ENCODE measurements at regions not wholly inside any gene's neighbourhood (a gene's known extent, or its start where the extent isn't known, plus 50 kb on each side); places are given as distances from the start of the nearest gene placed in this dataset.
A peak's percentile ranks its signal among the peaks of the same experiment; 100 is the strongest.

DNA sequence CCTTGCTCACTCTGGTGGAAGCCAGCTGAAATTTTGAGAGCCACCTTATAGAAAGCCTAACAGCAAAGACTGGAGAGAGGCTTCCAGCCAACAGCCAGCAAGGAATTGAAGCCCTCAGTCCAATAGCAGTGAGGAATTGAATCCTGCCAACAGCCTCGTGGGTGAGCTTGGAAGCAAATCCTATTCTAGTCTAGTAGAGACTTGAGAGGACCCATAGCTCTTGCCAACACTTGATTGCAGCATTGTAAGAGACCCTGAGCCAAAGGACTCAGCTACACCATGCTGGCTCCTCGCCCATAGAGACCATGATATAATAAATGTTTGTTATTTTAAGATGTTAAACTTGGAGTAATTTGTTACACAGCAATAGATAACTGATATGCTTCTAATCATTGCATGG, 403.0 kb upstream of the TNP1 start:
- DNase-seq: no peak

- no peak for DNase-seq
These were observed 401.6 kb upstream of the TNP1 start for GRCh38 chr2:217261452-217261851.

DNA sequence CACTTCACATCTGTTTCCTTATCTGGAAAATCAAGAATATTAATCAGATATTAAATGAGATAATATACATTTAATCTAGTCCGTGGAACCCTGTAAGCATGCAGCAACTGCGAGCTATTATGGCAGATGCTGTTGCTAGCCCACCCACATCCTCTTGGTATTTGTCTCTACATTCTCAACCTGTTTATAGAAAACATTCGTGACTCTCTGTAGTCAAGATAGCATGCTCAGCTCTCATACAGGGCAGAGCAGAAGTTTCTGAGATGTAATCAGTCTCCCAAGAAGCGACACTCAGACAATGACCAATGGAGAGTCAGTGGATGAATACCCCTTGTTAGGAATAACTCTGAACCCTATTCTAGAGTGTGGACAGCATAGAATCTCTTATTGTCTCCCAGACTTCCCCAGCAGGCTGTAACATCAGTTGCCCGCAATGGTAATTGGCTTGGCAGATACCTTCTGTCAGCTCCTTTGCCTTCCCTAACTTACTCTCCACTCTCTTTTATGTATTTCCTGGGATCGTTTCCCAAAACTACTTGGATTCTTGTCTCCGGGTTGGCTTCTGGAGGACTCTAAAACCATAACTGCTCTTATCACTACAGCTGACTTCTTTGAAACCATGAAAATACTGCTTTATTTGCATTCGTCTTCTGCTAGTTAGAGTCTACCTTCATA, 400.7 kb upstream of the TNP1 start:
- DNase-seq: no peak

GRCh38 chr2:217258170-217258569, 398.3 kb upstream of the TNP1 start:
- DNase-seq: no peak

GRCh38 chr2:217256251-217256650, 396.4 kb upstream of the TNP1 start:
- DNase-seq: no peak

DNA sequence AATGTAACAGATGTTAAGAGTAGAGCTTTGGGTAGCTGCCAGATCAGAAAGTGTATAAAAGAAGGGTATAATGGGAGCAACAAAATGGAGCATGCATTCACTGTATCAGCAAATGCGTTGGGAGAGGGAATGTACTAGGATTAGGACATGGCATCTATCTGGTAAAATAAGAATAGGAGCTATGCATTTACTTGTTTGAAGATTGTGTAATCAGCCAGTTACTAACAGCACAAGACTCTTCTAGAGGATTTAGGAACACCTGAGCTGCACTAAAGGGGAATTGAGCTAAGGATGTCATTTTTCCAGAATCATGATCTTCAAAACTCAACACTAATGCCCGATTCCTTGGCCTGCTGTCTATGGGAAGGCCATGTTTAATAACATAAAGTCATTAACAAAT, 394.2 kb upstream of the TNP1 start:
- DNase-seq: no peak

- DNase-seq: no peak
These were observed 392.3 kb upstream of the TNP1 start for GRCh38 chr2:217252181-217252580.

DNA sequence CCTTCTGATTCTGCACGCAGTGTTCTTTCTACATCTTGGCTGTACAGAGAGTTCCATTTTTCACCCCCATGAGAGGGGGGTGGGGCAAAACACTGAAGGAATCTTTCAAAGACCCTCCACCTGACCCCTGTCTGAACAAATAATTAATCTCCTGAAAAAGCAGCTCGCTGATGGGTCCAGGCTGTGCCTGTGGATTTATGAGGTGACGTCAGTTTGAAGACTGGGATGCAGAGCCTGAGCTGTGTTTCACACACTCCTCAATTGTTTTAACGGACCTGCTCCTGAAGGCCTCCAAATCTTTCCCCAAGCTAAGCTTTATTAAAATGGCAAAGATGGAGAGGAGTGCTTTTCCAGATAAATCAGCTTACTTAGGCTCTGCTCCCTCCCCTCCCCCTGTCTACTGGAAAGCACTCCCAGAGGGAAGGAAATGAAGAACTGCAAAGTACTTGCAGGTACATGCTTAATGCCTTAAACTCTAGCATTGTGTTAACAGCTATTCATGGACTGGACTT, 390.2 kb upstream of the TNP1 start:
- no peak for DNase-seq

- DNase-seq: no peak
These were observed 389.5 kb upstream of the TNP1 start for GRCh38 chr2:217249121-217250012.

- no peak for DNase-seq
These were observed 388.6 kb upstream of the TNP1 start for GRCh38 chr2:217248312-217248935.

DNA sequence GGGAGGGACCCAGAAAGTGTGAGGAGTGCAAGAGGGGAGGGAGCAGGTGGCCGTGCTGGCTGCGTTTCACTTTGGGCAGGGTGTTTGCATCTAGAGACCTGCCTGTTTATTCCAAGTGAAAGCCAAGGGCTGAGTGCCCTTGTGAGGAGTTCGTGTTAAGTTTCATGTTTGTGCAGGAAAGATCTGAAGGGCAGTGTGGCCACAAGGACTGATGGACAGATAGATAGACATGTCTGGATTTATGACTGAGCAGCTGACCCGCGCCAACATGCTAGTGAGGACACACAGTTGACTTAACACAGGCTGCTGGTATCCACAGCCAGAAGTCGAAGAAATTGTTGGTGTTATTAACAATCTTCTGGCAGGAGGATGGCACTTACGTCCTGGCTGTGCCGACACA, 387.6 kb upstream of the TNP1 start:
- no peak for DNase-seq

DNA sequence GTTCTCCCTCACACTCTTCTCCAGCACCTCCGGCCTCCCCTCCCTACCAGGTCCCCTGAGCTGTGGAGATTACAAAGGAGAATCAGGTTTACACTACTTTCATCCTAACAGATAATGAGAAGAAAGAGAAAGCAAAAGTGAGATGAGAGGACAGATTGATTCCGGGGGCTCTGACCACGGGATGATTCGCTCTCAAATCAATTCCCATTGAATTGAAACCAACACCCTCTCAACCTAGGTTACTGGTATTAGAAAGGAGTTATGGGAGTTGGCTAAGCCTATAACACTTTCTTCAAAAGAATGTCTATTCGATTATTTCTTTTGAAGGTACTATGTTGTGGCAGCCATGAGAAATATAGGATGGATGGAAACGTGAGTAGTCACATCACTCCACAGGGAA, 386.2 kb upstream of the TNP1 start:
- DNase-seq: no peak

DNA sequence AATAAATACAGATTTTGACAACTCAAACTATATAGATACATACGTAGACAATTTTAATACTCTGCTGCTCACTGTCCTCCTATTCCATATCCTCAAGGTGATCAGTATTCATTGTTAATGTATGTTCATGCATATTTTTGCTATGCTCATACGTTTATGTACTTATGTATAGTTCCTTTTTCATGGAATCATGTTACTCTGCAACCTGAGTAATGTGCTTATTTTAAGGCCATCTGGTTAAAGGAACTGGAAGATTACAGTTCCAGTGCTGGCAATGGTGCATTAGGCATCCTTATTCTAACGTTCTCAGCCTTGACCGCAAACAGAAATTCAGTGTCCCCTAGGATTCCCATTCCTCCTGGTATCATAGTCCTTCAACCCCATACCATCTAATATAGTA, 385.0 kb upstream of the TNP1 start:
- DNase-seq: no peak

GRCh38 chr2:217242947-217243346, 383.1 kb upstream of the TNP1 start:
- no peak for DNase-seq

- DNase-seq: no peak
These were observed 371.9 kb upstream of the TNP1 start for GRCh38 chr2:217231724-217232123.

DNA sequence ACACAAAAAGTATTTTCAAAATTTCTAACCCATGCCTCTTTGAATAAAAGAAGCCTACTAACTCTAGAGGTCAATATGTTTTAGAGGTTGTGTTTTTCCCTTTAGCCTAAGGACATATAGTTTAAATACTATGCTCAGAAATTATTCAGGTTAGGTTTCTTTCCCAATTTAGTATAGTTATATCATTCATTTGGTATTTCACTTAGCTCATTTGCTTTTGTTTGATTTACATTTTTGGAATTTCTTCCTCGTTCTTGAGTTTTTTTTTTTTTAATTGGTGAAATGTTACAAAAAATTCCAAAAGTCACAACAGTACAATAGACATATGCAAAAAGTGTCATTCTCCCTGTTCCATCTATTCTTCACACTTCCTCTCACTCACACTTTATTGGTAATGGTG, 371.3 kb upstream of the TNP1 start:
- DNase-seq: no peak

GRCh38 chr2:217228732-217229131, 368.9 kb upstream of the TNP1 start:
- no peak for DNase-seq

GRCh38 chr2:217227794-217228193, 367.9 kb upstream of the TNP1 start:
- DNase-seq: no peak

DNA sequence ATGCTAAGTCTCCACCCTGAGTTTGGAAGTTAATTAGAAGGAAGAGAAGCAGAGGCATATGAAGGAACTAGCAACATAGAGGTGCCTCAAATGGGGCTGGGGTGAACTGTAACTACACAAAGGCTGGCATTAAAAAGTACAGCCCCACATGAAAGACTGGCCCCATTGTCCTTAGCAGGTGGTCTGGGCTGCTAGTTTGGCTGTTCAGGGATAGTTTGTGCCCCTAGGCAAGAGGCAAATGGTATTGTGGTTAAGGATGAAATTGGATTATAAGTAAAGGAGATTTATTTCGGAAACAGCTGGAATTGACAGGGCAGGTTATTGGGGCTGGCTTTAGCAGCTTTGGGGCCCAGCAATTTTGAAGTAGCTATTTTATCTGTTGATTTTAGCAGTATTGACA, 365.7 kb upstream of the TNP1 start:
- no peak for DNase-seq

DNA sequence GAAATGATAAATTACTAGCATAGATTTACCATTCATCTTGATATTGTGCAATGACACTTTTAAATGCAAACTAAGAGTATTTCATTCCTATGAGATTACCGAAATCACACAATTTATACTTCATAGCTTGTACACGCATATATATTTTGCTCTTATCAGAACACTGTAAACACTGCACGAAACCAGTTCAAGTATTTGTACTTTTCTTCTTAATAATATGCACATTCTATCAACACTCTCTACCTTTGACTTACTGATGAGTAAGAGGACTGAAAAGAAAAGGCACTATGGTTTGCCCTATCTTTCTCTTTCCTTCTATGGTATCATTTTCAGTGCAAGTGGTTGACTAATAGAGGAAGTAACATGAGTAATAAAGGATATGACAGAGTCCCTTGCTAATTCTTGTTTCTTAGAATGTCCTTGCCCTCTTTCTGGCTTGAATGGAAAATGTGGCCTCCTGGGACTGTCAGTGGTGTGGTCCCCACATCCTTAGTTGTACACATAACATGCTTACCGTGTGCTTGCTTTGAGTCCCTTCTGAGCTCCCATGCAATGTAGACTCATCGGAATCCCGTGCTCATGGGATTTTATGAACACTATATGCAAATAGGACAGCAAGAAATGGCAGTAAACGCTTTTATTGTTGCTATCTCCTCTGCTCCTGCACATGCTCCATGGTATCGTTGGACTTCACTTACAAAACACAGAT, 363.5 kb upstream of the TNP1 start:
- peak; percentile 56 for DNase-seq

GRCh38 chr2:217222309-217222910, 362.5 kb upstream of the TNP1 start:
- DNase-seq: no peak

DNA sequence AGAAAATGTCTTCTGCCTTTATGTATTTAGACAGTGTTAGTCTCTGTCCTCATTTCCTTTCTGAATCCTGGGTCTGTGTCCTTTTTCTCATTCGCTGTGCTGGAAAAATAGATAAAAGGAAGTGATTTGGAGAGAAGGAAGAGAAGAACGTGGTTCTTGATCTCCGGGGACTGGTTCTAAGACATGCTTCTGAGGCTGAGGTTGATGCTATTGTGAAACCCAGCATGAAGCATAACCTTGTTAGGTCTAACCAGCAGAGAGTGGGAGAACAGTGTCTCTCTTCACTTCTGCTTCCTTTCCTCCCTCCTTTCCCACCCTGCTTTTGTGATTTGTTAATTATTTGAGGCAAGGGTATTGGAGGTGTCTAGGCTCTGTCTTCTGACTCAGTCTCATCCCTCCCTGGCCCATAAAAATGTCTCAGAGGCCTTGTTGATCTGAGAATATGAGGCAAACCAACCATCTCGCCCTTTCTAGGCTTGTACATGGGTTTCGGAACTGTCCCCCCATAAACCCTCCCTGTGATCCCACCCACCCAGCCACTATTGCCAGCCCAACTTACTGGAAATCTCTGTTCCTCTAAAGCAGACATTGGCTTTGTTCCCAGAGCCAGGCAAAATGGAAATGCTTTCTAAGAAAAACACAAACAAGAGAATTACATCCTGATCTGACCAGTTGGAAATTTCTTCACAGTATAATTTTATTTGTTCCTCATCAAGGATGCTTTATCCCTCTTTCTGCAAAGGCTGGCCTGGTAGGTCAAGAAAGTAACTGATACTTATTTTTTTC, 360.6 kb upstream of the TNP1 start:
- no peak for DNase-seq
